Trophoblast cell (in vitro differentiated cells and primary cell): ENCODE measurements at regions not wholly inside any gene's neighbourhood (a gene's known extent, or its start where the extent isn't known, plus 50 kb on each side); places are given as distances from the start of the nearest gene placed in this dataset.

ENCODE experiments used
- DNase-seq, 2 donors: peaks; one replicate each; pipeline ENCODE4 v3.0.0-alpha.2; 2016
- H2AFZ ChIP-seq: 2 replicates; pipeline ENCODE4 v1.6.1; 2013; ENCODE audit warnings: low read length, moderate library complexity, mild to moderate bottlenecking; ENCODE audit not compliant: insufficient read depth, poor library complexity
- H2AK5ac ChIP-seq: 2 replicates; pipeline ENCODE4 v1.6.1; 2013; ENCODE audit warnings: mild to moderate bottlenecking, low read length
- H2BK120ac ChIP-seq: 2 replicates; pipeline ENCODE4 v1.6.1; 2013; ENCODE audit warnings: low read length, mild to moderate bottlenecking, moderate library complexity; ENCODE audit not compliant: insufficient read depth, poor library complexity
- H2BK12ac ChIP-seq: 2 replicates; pipeline ENCODE4 v1.6.1; 2013; ENCODE audit warnings: mild to moderate bottlenecking, low read length, moderate library complexity
- H2BK5ac ChIP-seq: 2 replicates; pipeline ENCODE4 v1.6.1; 2013; ENCODE audit warnings: low read length, low read depth, moderate library complexity, mild to moderate bottlenecking; ENCODE audit not compliant: poor library complexity
- H3K14ac ChIP-seq: 2 replicates; pipeline ENCODE4 v1.6.1; 2013; ENCODE audit warnings: mild to moderate bottlenecking, low read length
- H3K18ac ChIP-seq: 2 replicates; pipeline ENCODE4 v1.6.1; 2013; ENCODE audit warnings: mild to moderate bottlenecking, low read length
- H3K23ac ChIP-seq: 2 replicates; pipeline ENCODE4 v1.6.1; 2013; ENCODE audit warnings: low read length
- H3K27ac ChIP-seq: 2 replicates; pipeline ENCODE4 v1.5.1; 2013; ENCODE audit warnings: low read depth, mild to moderate bottlenecking, inconsistent platforms, low read length, moderate library complexity
- H3K27me3 ChIP-seq: 2 replicates; pipeline ENCODE4 v1.6.1; 2013; ENCODE audit warnings: inconsistent platforms, mild to moderate bottlenecking, low read length, moderate library complexity; ENCODE audit not compliant: insufficient read depth
- H3K36me3 ChIP-seq, 2 experiments: 1 replicate in 1 of 2; 2 replicates in 1 of 2; pipeline ENCODE4 v1.6.1; 2013; ENCODE audit warnings: low read length in 2 of 2, mild to moderate bottlenecking in 2 of 2, moderate library complexity in 1 of 2; ENCODE audit not compliant: insufficient read depth in 2 of 2, control insufficient read depth in 1 of 2
- H3K4ac ChIP-seq: 2 replicates; pipeline ENCODE4 v1.6.1; 2013; ENCODE audit warnings: low read depth, mild to moderate bottlenecking, low read length, moderate library complexity
- H3K4me1 ChIP-seq, 2 experiments: 1 replicate in 1 of 2; 2 replicates in 1 of 2; pipeline ENCODE4 v1.6.1; 2013; ENCODE audit warnings: low read length in 2 of 2, mild to moderate bottlenecking in 2 of 2, moderate library complexity in 1 of 2; ENCODE audit not compliant: insufficient read depth in 2 of 2, control insufficient read depth in 1 of 2
- H3K4me2 ChIP-seq: 2 replicates; pipeline ENCODE4 v1.6.1; 2013; ENCODE audit warnings: inconsistent platforms, mild to moderate bottlenecking, low read length, moderate library complexity
- H3K4me3 ChIP-seq: 2 replicates; pipeline ENCODE4 v1.5.1; 2013; ENCODE audit warnings: mild to moderate bottlenecking, low read depth, low read length, inconsistent platforms
- H3K79me1 ChIP-seq: one replicate; pipeline ENCODE4 v1.6.1; 2013; ENCODE audit warnings: low read length
- H3K79me2 ChIP-seq: 2 replicates; pipeline ENCODE4 v1.6.1; 2013; ENCODE audit warnings: low read length, mild to moderate bottlenecking; ENCODE audit not compliant: control insufficient read depth, insufficient read depth, poor library complexity
- H3K9ac ChIP-seq: 2 replicates; pipeline ENCODE4 v1.6.1; 2013; ENCODE audit warnings: mild to moderate bottlenecking, low read length
- H3K9me3 ChIP-seq: 2 replicates; pipeline ENCODE4 v1.6.1; 2013; ENCODE audit warnings: low read depth, mild to moderate bottlenecking, control low read depth, inconsistent platforms, low read length; ENCODE audit not compliant: insufficient read depth
- H4K12ac ChIP-seq: 2 replicates; pipeline ENCODE4 v1.6.1; 2013; ENCODE audit warnings: low read depth, mild to moderate bottlenecking, low read length, moderate library complexity
- H4K8ac ChIP-seq: 2 replicates; pipeline ENCODE4 v1.6.1; 2013; ENCODE audit warnings: low read depth, mild to moderate bottlenecking, low read length, moderate library complexity
- H4K91ac ChIP-seq: one replicate; pipeline ENCODE4 v1.6.1; 2013; ENCODE audit warnings: low read depth, mild to moderate bottlenecking, low read length, moderate library complexity
- WGBS: extraction: QIAGEN DNeasy Blood & Tissue Kit; methylation state at CpG from one replicate; pipeline ENCODE4 v1.1.7; 2013; ENCODE audit warnings: missing lambda C conversion rate; ENCODE audit not compliant: insufficient read length, insufficient coverage; ENCODE audit errors: extremely low coverage; 5-methylcytosine and 5-hydroxymethylcytosine counted together

DNA sequence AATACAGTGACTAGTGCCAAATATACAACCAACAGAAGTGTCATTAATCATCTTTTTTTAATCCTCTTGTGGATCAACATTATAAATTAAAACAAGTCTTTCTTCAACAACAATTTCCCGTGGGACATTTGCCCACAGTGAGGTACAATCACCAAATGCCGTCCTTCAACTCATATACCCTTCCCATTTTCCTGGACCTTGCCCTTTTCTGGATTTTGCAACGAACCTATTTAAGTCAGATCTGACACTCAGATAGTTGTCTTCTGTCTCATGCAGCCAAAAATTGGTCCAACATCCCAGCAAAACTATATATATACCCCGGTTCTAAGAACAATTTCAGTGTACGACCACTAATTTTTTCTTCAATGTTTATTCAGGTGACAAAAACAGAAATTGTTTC is 324.0 kb downstream of the DSEL start:
- H3K14ac ChIP-seq = no peak overlapping the region
- no peak overlapping the region for H4K91ac ChIP-seq
- H3K36me3 ChIP-seq = no peaks in the 10 kb centered on the region

DNA sequence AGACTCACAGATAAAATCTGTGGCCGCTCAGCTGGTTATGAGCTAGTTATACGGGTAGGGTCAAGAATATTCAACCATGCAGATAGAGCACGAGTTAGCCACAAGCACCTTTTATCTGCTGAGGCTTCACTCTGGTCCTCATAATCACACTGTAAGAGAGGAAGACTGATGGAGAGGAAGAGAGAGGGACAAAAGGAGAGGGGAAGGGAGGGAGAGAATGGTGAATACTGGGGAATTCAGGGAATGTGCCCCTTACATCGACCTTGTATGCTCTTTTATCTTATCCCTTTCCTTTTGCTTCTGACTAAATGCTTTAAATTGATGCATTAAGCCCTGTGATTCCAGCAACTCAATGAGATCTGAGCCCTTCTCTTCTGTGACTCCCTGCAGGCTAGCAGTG is 333.1 kb downstream of the DSEL start:
- no peaks in the 10 kb centered on the region for H3K27me3 ChIP-seq
- no peaks in the 10 kb centered on the region for H3K36me3 ChIP-seq
- H4K91ac ChIP-seq = no peak overlapping the region
- no CpG with 5 or more reads among the region's 4 CpGs for WGBS
- H2BK120ac ChIP-seq = no peak overlapping the region
- H3K14ac ChIP-seq = no peak overlapping the region
- no peak overlapping the region for H3K4ac ChIP-seq
- H2AFZ ChIP-seq = no peak overlapping the region
- H3K27ac ChIP-seq = no peak overlapping the region
- no peak overlapping the region for H2BK12ac ChIP-seq
- no peak overlapping the region for H2BK5ac ChIP-seq
- no peak overlapping the region for H3K4me3 ChIP-seq
- H4K8ac ChIP-seq = no peak overlapping the region
- H3K4me1 ChIP-seq = no peaks in the 10 kb centered on the region
- H2AK5ac ChIP-seq = no peak overlapping the region
- H3K79me2 ChIP-seq = no peaks in the 10 kb centered on the region
- no peaks in the 10 kb centered on the region for H3K79me1 ChIP-seq
- H3K9ac ChIP-seq = no peak overlapping the region
- H3K18ac ChIP-seq = no peak overlapping the region
- DNase-seq = no peak
- H3K4me2 ChIP-seq = no peak overlapping the region
- no peak overlapping the region for H4K12ac ChIP-seq
- no peak overlapping the region for H3K23ac ChIP-seq
- no peaks in the 10 kb centered on the region for H3K9me3 ChIP-seq

More for the DNA sequence above, 324.0 kb downstream of the DSEL start:
- Histone ChIP-seq H3K18ac (no peak overlapping the region), H3K4ac (no peak overlapping the region), H4K8ac (no peak overlapping the region), H3K27ac (no peak overlapping the region), H2AK5ac (no peak overlapping the region), H2BK5ac (no peak overlapping the region), H3K9ac (no peak overlapping the region), H2AFZ (no peak overlapping the region), H3K4me2 (no peak overlapping the region), H3K4me3 (no peak overlapping the region), H3K27me3 (no peaks in the 10 kb centered on the region), H3K23ac (no peak overlapping the region), H3K4me1 (no peaks in the 10 kb centered on the region), H3K79me1 (no peaks in the 10 kb centered on the region), H2BK120ac (no peak overlapping the region), H3K79me2 (no peaks in the 10 kb centered on the region), H3K9me3 (no peaks in the 10 kb centered on the region), H4K12ac (no peak overlapping the region), H2BK12ac (no peak overlapping the region)
- no peak for DNase-seq
- WGBS = no CpG with 5 or more reads among the region's 5 CpGs

DNA sequence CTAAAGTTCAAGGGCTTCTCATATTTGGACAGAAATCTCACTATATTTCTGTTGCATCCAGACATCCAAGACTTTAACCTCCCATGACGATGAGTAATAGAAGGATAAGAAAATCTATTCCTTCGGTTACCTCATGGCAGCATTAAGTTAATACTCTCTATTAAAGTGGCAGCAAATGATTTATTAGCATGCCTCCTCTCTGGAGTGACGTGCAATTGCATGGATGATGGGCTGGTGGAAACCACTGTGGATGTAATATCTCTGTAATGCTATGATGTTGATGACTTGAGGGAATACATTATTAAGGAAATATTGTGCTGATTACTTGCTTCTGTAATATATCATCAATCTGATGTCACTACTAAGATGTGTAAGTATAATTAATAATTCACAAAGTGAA is 336.8 kb downstream of the DSEL start:
- H3K4me3 ChIP-seq = no peak overlapping the region
- H3K18ac ChIP-seq = no peak overlapping the region
- DNase-seq = no peak
- H3K27me3 ChIP-seq = no peaks in the 10 kb centered on the region
- H4K12ac ChIP-seq = no peak overlapping the region
- H3K9ac ChIP-seq = no peak overlapping the region
- no CpG with 5 or more reads among the region's 3 CpGs for WGBS
- H3K9me3 ChIP-seq = no peaks in the 10 kb centered on the region
- H3K36me3 ChIP-seq = no peaks in the 10 kb centered on the region
- H2BK5ac ChIP-seq = no peak overlapping the region
- no peak overlapping the region for H2BK12ac ChIP-seq
- H3K79me2 ChIP-seq = no peaks in the 10 kb centered on the region
- H3K4ac ChIP-seq = no peak overlapping the region
- no peak overlapping the region for H3K27ac ChIP-seq
- no peak overlapping the region for H3K4me2 ChIP-seq
- H2BK120ac ChIP-seq = no peak overlapping the region
- no peaks in the 10 kb centered on the region for H3K4me1 ChIP-seq
- no peak overlapping the region for H2AFZ ChIP-seq
- H3K14ac ChIP-seq = no peak overlapping the region
- H2AK5ac ChIP-seq = no peak overlapping the region
- H3K79me1 ChIP-seq = no peaks in the 10 kb centered on the region
- no peak overlapping the region for H3K23ac ChIP-seq
- no peak overlapping the region for H4K8ac ChIP-seq
- H4K91ac ChIP-seq = no peak overlapping the region

DNA sequence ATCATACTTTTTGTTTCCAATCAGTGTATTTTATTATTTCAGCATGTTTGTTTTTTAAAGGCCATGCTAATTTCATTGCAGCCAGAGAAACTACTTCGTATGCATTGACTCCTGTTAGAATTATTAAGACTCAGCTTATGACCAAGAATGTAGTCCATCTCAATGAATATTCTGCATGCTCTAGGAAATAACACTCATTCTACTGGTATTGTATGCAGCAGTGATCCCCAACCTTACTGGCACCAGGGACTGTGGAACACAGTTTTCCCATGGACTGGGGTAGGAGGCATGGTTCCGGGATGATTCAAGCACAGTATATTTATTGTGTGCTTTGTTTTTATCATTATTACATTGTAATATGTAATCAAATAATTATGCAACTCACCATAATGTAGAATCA is 356.9 kb downstream of the DSEL start:
- no peaks in the 10 kb centered on the region for H3K9me3 ChIP-seq
- H2BK5ac ChIP-seq = no peak overlapping the region
- no peak overlapping the region for H3K18ac ChIP-seq
- H3K27ac ChIP-seq = no peak overlapping the region
- H4K12ac ChIP-seq = no peak overlapping the region
- H2AFZ ChIP-seq = no peak overlapping the region
- no peaks in the 10 kb centered on the region for H3K36me3 ChIP-seq
- no peak overlapping the region for H3K4me2 ChIP-seq
- H3K4me3 ChIP-seq = no peak overlapping the region
- no peak overlapping the region for H3K14ac ChIP-seq
- no peak overlapping the region for H3K23ac ChIP-seq
- no peaks in the 10 kb centered on the region for H3K27me3 ChIP-seq
- H3K79me1 ChIP-seq = no peaks in the 10 kb centered on the region
- no CpG with 5 or more reads among the region's 2 CpGs for WGBS
- no peaks in the 10 kb centered on the region for H3K4me1 ChIP-seq
- no peak overlapping the region for H4K8ac ChIP-seq
- no peak for DNase-seq
- no peak overlapping the region for H2BK12ac ChIP-seq
- H3K79me2 ChIP-seq = no peaks in the 10 kb centered on the region
- H2AK5ac ChIP-seq = no peak overlapping the region
- H4K91ac ChIP-seq = no peak overlapping the region
- no peak overlapping the region for H2BK120ac ChIP-seq
- no peak overlapping the region for H3K4ac ChIP-seq
- H3K9ac ChIP-seq = no peak overlapping the region
